ENCODE measurements at regions not wholly inside any gene's neighbourhood (a gene's known extent, or its start where the extent isn't known, plus 50 kb on each side); places are given as distances from the start of the nearest gene placed in this dataset.

DNA sequence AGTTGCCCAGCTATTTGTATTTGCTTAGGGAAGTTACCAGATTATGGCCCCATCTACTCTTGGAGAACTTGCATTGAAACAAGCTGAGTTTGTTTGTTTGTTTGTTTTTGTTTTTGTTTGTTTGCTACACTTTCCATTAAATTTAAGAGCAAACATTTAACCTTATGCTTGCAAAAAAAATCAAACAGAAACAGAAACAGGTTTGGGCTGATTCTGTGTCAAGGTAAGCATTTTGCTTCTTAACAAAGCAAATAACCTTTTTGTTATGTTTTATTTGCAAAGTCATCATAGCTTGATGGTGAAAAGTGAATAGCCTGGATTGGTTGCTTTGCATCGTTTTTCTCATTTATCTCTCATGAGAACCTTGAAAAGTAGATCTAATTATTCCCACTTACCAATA, 531.8 kb downstream of the EFNB2 start:
- TF ChIP-seq POLR2A (IDR thresholded peaks at IDR 0.05), result no peak
- TF ChIP-seq, protein P1, sequence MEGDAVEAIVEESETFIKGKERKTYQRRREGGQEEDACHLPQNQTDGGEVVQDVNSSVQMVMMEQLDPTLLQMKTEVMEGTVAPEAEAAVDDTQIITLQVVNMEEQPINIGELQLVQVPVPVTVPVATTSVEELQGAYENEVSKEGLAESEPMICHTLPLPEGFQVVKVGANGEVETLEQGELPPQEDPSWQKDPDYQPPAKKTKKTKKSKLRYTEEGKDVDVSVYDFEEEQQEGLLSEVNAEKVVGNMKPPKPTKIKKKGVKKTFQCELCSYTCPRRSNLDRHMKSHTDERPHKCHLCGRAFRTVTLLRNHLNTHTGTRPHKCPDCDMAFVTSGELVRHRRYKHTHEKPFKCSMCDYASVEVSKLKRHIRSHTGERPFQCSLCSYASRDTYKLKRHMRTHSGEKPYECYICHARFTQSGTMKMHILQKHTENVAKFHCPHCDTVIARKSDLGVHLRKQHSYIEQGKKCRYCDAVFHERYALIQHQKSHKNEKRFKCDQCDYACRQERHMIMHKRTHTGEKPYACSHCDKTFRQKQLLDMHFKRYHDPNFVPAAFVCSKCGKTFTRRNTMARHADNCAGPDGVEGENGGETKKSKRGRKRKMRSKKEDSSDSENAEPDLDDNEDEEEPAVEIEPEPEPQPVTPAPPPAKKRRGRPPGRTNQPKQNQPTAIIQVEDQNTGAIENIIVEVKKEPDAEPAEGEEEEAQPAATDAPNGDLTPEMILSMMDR (IDR thresholded peaks at IDR 0.05), result no peak
